GM21447 (cell line): ENCODE measurements at regions not wholly inside any gene's neighbourhood (a gene's known extent, or its start where the extent isn't known, plus 50 kb on each side); places are given as distances from the start of the nearest gene placed in this dataset.

ENCODE experiments used
- ATAC-seq: cut with Tn5 transposase; IDR thresholded peaks from one replicate; pipeline ENCODE4 v1.9.1; 2021; ENCODE audit not compliant: unreplicated experiment

- ATAC-seq: no peak
Measured at GRCh38 chr17:63329876-63330275, 116.2 kb downstream of the CYB561 start.

- no peak for ATAC-seq
Measured at GRCh38 chr17:63331301-63332061, 114.6 kb downstream of the CYB561 start.

- no peak for ATAC-seq
Measured at GRCh38 chr17:63332286-63332685, 113.8 kb downstream of the CYB561 start.

GRCh38 chr17:63333869-63334268, 112.2 kb downstream of the CYB561 start:
- no peak for ATAC-seq

GRCh38 chr17:63335831-63336230, 110.3 kb downstream of the CYB561 start:
- ATAC-seq: no peak

GRCh38 chr17:63337579-63337978, 108.5 kb downstream of the CYB561 start:
- no peak for ATAC-seq

GRCh38 chr17:63338272-63338671, 107.8 kb downstream of the CYB561 start:
- ATAC-seq: no peak

- ATAC-seq: no peak
Measured at GRCh38 chr17:63341276-63341675, 104.8 kb downstream of the CYB561 start.

- ATAC-seq: no peak
Measured at GRCh38 chr17:63344383-63344782, 101.7 kb downstream of the CYB561 start.

GRCh38 chr17:63345611-63346010, 100.5 kb downstream of the CYB561 start:
- no peak for ATAC-seq

GRCh38 chr17:63347475-63347874, 98.6 kb downstream of the CYB561 start:
- no peak for ATAC-seq

- no peak for ATAC-seq
Measured at GRCh38 chr17:63349478-63350000, 96.6 kb downstream of the CYB561 start.

GRCh38 chr17:63350364-63350763, 95.7 kb downstream of the CYB561 start:
- ATAC-seq: no peak

- ATAC-seq: no peak
Measured at GRCh38 chr17:63354256-63354655, 91.8 kb downstream of the CYB561 start.

GRCh38 chr17:63356337-63356757, 89.8 kb downstream of the CYB561 start:
- ATAC-seq: no peak

GRCh38 chr17:63358111-63358839, 87.8 kb downstream of the CYB561 start:
- no peak for ATAC-seq

GRCh38 chr17:63358956-63359355, 87.2 kb downstream of the CYB561 start:
- no peak for ATAC-seq

- ATAC-seq: no peak
Measured at GRCh38 chr17:63361182-63361581, 84.9 kb downstream of the CYB561 start.

GRCh38 chr17:63362115-63362514, 84.0 kb downstream of the CYB561 start:
- ATAC-seq: no peak

- ATAC-seq: no peak
Measured at GRCh38 chr17:63364387-63364786, 81.7 kb downstream of the CYB561 start.

GRCh38 chr17:63364944-63365343, 81.2 kb downstream of the CYB561 start:
- ATAC-seq: no peak
